Pulmonary artery endothelial cell (primary cell): ENCODE measurements at regions not wholly inside any gene's neighbourhood (a gene's known extent, or its start where the extent isn't known, plus 50 kb on each side); places are given as distances from the start of the nearest gene placed in this dataset.
"Not testable (repeated sequence)": the region's sequence is repeated elsewhere in the genome, so short reads cannot be mapped to it uniquely, and the experiment has no call there.

ENCODE experiments used
- DNase-seq: peaks from one replicate; pipeline ENCODE4 v3.0.0-alpha.2; 2011; ENCODE audit warnings: low read depth, low spot score

DNA sequence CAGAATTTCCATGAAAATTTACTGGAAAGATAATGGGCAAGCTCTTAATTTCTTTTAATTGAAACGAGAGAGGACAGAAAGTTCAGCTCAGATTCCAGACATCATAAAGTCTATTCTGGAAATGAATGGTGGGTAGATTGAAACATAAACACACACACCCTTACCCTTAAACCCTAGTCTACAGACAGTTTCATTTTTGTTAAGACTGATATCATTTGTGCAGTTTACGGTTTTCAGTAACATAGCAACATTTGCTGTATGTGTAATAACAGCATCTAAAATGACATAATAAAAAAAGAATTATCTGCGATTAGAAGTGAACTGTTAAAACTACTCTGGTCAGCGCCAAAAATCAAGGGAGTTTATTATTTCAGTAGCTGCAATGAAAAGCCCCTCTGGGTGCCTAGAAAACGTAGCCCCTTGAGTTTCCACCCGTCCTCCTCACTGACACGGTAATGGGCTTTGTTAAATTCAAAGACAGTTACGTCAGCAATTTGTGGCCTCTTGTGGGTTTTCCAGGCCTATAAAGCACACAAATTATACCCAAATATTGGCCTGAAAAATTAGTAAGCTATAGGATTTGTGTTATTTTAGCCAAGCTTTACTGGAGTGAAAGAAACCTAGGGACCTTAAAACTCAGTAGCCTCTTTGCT is 520.6 kb upstream of the SOX9 start:
- no peak for DNase-seq

DNA sequence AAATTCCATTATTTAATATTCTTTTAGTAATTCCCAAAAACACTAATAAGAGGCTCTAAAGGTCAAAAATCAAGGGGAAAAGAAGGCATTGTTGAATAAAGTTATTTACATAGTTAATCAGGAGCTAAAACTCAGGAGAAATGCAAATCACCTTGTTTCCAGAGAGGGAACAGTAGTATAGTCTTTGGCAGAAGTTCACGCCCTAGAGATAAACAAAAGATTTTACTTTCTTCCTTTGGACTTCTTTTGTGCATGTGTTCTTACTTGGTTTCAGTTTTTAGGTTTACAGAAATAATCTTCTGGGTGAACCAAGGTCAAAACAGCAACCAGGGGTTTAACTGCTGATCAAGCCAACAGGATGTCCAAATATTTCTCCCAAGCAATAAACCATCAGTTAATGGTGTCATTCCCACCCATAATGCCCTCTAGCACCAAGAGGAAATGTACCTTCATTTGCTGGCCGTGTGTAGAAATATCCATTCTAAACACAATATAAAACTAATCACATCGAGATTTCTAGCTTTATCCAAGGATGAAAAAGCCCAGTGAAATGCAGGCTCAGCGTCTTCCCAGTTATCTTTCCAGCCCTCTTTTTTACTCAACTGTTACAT is 518.8 kb upstream of the SOX9 start:
- no peak for DNase-seq

DNA sequence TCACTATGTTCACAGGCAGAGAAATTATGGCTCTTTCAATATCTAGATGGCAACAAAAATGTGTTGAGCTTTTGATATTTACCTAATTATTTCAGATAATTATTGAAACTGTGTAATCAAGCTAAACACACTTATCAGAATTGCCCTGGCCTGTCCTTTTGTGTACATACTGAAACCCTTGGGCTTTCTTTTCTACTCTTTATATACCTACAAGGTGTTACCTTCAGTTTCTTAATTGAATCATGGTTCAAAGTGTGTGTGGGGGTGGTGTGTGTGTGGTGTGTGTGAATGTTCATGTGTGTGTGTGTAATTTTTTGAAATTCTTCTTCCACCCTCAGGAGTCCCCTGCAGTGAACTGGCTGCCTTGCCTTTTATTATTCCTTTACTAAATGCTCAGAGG is 506.8 kb upstream of the SOX9 start:
- no peak for DNase-seq

DNA sequence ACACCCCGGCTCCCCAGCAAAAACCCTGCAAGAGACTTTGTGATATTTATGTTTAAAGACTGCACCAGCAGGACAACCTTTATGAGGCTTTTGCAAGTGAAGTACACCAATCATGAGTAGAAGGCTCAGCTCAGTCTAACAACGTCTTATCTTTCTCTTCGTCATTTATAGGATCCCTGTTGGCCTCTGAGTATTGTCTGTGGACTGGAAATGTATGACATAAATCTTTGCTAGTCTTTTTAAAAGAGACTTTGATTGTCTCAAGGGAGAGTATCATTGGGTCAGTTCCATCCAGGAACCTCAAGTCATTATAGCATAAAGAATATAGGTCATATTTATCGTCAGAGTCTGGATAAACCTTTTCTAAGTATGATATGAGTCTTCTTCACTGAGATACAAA is 505.0 kb upstream of the SOX9 start:
- DNase-seq: no peak

DNA sequence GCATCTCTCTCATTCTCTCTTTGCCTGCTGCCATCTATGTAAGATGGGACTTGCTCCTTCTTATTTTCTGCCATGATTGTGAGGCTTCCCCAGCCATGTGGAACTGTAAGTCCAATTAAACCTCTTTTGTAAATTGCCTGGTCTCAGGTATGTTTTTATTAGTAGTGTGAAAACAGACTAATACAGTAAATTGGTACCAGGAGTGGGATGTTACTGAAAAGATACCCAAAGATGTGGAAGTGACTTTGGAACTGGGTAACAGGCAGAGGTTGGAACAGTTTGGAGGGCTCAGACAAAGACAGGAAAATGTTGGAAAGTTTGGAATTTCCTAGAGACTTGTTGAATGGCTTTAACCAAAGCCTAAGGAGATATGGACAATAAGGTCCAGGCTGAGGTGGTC is 503.1 kb upstream of the SOX9 start:
- DNase-seq: not testable (repeated sequence)

DNA sequence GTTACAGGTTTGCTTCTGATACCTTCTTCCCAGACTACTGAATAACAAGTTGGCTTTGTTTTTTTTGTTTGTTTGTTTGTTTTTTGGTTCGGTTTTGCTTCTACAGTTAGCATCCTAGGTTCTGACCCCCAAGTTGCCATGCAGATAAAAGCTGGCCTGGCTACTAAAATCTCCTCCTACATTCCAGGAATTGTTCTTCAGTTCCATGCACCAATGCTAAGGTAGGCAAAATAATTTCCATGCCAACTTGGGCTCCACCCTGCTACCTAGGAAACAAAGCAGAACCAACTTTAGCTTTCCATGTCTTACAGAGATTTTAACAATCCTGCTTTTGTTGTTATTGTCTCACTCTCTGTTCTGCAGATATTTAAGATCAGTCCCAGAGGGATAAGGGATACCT is 495.5 kb upstream of the SOX9 start:
- no peak for DNase-seq

DNA sequence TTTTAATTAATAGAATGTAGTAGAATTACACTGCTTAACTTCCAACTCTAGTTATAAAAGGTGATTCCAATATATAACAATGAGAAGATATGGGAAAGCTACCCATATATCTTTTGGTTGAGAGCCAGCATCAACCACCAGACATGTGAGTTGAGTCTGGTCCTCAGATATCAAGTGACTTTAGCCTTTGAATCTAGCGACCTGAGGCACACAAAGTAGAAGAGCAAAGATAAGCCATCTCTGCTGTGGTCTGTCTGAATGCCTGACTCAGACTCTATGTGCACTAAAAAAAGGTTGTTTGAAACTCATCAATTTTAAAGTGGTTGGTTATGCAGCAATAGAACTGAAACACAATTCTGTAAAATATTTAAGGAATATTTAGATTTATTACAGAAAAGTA is 492.5 kb upstream of the SOX9 start:
- no peak for DNase-seq

DNA sequence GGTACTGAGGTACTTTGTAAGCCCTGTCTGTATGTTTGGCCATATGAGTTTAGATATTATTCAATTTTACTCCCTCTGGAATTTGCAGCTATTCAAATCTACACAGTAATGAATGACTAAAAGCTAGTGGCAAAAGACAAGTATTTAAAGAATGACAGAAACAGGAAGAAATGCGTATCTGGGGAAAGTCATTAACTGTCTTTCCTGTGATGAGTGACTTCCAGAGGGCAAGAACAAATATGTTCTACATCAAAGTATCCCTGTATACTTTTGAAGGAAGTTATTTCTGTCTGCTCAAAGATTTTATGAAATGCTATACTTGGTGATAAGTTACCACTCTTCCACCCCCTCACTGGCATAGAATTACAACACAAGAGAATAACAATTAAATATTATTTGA is 489.3 kb upstream of the SOX9 start:
- no peak for DNase-seq

DNA sequence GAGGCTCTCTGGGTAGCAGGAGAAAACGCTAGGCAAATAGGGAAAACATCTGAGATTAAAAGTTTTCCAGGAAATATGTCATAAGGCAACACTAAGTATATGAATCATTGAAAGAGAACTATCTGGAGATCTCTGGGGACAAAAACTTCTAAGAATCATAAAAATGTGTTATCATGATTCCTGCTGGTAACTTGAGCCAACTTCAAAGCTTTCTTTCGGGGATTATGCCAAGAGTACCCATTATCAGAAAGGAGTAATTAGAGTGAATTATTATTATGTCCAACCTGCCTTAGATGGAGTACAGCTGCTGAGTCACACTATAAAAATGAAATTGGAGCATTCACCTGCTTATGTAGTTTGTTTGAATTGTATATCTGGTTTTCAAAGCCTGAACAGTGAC is 488.5 kb upstream of the SOX9 start:
- no peak for DNase-seq

DNA sequence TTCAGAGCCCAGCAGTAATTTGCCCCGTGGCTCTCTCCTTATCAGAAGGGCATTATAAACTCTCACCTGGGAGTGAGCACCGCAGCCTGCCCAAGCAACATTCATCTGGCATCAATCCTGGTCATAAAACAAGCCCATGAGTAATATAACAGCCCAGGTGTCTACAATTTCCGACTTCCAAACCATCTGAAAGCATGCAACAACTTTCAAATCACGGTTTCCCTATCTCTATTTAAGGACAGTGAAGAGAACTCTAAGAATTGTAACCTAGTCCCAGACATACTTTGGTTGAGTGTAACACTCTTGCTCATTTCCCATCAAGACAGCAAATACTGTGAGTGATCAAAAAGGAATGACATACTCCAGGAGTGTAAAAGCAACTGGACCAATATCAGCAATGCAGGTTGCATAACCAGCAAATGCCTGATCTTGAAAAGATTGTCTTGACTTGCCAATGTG is 487.4 kb upstream of the SOX9 start:
- no peak for DNase-seq

DNA sequence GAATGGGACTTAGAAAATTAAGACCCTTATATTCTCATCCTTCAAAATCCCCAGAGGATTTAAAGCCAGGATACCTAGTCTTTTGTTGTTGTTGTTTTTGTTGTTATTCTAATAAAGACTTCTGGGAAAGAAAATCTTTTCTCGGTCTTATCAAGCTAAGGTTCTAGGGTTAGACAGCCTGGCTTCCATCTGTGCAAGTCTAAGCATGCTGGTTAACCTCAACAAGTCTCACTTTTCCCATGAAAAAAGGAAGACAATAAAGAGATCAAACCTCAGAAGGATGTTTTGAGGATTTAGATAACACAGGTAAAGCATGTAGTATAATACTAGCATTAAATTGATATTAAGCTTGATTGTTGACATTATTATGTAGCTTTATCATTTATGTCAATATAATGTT is 486.4 kb upstream of the SOX9 start:
- no peak for DNase-seq

DNA sequence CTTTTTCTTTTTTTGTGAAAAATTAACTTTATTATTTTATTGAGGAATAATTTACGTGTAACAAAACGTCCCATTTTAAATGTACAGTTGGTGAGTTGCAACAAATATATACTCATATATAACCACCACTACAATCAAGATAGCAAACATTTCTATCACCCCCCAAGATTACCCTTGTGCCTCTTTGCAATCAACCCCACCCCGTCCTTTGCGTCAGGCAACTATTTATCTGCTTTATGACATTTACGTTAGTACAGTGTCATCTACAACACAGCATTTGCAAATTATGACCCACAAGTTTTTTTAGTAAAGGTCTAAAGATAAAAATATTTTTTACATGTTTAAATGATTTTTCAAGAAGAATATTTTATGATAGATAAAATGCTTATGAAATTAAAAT is 485.6 kb upstream of the SOX9 start:
- no peak for DNase-seq

DNA sequence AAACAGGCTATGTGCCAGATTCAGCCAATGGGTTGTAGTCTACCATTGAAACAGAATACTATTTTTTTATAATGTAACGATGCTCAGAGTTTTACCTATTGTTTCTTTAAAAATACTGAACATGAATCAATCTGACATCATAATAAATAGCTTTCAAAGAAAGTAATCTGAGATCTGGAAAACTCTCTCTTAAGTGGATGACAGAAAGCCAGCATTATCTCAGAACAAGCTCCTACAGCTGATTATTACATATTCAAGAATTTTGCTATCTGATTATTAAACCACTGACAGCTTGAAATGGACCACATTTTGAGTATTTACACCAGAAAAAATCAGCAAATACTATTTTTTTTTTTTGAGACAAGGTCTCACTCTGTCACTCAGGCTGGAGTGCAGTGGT is 484.2 kb upstream of the SOX9 start:
- no peak for DNase-seq

DNA sequence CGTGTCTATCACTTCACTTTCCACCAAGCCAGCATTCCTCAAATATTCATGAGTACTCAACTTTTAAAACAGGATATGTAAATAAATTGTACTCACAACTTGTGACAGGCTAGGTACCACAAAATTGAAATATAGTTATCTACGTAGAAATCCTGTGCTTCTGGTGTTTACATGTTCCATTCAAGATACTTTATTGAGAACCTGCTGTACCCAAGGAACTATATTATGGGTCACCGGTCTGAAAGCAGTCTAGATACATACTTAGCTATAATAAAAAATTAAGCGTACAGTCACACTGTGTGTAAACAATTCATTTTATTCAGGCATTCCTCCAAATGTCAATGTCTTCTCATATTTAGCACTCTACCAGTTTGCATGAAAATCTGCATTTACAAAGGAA is 482.2 kb upstream of the SOX9 start:
- DNase-seq: no peak

DNA sequence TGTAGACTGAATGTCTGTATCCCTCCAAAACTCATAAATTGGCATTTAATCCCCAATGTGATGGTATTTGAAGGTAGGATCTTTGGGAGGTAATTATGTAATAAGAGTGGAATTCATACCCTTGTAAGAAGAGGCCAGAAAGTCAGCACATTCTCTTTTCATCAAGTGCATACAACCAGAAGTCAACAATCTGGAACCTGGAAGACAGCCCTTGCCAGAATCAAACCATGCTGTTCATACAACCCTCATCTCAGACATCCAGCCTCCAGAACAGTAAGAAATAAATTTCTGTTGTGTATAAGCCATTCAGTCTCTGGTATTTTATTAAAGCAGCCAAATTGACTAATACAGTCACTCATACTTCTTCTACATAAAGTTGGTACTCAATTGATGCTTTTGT is 481.0 kb upstream of the SOX9 start:
- DNase-seq: no peak

DNA sequence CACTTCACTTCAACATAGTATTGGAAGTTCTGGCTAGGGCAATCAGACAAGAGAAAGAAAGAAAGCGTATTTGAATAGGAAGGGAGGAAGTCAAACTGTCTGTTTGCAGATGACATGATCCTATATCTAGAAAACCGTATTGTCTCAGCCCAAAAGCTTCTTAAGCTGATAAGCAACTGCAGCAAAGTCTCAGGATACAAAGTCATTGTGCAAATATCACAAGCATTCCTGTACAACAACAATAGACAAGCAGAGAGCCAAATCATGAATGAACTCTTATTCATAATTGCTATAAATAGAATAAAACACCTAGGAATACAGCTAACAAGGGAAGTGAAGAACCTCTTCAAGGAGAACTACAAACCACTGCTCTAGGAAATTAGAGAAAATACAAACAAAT is 473.9 kb upstream of the SOX9 start:
- DNase-seq: not testable (repeated sequence)

DNA sequence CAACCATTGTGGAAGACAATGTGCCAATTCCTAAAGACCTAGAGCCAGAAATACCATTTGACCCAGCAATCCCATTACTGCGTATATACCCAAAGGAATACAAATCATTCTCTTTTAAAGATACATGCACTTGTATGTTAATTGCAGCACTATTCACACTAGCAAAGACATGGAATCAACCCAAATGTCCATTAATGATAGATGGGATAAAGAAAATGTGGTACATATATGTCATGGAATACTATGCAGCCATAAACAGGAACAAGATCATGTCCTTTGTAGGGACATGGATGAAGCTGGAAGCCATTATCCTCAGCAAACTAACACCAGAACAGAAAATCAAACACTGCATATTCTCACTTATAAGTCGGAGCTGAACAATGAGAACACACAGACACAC is 472.5 kb upstream of the SOX9 start:
- DNase-seq: not testable (repeated sequence)

DNA sequence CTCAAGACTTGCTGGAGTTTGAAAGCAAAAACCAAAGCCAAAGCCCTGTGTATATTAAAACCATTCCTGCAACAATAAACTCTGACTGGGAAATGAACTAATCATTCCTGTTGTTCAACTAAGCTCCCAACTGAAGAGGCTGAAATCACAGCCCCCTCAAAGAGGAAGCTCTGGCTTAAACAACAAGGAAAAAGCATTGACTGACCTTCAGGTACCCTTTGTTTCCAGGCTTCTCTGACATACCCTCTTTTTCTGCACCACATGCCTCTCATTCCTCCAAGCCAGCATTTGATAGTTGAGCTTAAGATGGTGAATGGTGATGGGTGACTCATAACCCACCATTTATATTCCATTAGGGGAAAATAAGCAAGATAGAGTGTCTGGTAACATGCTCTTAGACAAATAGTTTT is 470.9 kb upstream of the SOX9 start:
- DNase-seq: no peak

DNA sequence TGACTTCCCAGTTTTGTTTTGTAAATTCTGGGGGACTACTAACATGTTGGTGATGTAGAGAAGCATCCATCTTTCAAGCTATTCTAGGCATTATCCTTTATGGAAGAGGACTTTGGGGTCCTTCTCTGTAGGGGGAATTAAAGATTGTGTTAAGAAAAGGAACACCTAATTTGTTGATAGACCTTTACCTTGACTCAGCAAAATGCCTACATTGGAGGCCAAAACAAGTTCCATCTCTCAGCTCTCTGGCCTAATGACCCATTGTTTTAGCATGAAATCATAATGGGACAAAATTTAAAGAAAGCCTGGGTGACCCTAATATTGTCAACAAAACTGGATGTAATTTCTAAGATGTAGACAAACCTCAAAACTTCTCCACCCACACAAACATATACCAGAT is 465.3 kb upstream of the SOX9 start:
- DNase-seq: no peak

DNA sequence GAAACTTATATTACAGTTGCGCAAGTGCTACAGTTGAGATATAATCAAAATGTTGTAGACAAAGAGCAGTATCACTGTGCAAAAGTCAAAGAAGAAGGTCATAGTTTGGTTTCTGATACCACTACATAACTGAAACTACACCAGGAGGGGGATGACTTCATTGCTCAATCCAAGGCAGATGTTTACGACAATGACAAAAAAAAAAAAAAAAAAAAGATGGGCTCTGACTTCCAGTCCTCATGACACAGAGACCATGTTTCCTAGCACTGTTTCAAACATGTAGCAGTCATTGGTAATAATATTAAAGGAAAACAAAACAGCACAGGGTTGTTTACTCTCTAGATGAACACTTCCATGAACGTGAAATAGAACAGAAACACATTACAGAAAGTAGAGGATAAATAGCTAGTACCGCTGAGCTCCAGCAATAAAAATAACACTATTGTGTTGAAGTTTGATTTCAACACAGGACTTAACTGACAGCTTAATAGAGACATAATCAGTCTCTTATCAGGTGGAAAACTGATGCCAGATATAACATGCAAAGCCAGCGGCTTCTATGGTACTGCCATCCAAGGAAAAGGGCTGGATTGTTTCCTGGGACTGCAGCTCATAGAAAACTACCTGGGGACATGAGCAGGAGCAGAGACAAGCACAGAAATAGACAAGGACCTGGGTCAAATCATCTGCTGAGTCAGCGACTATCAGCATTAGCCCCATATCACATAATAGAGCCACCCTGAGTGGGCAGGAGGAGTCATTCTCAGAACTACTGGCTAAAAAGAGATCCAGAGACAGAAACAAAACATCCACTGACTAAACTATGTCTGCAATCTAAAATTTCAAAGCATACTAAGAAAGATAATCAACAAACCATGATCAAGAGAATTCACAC is 463.6 kb upstream of the SOX9 start:
- DNase-seq: no peak

DNA sequence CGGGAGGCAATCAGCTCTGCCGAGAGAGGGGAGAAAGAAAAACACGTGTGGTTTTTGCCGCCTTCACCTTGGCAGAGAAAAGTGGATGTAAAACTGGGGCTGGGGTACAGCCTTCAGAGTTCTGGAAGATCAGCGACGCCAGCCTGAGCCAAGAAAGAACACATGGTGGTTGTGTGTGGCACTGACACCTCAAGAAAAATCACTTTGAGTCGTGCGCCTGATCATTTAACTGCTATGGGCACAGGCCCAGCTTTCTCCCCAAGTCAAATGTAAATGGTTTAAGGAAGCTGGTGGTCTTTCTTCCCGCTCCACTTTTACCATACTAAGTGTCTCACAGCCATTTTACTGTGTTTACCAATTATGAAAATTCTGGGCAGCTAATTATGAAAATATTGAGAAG is 461.8 kb upstream of the SOX9 start:
- no peak for DNase-seq

DNA sequence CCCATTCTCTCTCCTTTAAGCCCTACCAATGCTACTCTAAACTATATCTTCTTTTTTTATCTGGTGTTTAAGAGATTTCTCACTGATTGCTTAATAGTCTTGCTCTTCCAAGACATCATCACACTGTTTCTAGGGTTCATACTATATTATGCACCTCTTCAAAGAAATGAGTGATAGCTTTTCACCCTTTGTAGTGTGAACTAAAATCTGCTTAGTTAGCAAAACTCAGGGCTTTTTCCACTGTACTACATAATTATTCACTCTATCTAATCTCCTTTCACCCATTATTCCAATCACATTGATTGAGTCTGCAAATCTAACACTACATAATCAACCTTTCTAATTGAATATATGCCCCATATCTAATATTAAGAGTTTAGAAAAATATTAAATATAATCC is 456.0 kb upstream of the SOX9 start:
- DNase-seq: no peak

DNA sequence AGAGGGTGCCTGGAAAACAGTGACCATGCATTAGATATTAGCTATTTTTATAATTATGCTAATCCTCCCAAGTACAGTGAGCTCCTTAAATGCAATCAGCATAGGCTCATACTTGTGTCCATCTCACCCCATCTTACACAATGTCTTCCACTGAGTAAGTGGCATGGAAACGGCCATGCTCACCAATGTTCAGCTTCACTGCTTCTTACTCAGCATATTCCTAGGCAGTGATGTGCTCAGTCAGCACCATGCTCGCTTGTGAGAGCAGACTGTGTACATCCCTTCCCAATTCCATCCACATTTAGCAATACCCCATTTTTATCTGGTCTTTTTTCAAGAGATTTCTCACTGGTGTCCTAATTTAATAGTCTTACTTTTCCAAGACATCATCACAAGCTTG is 454.8 kb upstream of the SOX9 start:
- DNase-seq: no peak
